Smooth muscle cell (in vitro differentiated cells): ENCODE measurements at regions not wholly inside any gene's neighbourhood (a gene's known extent, or its start where the extent isn't known, plus 50 kb on each side); places are given as distances from the start of the nearest gene placed in this dataset.
A peak's percentile ranks its signal among the peaks of the same experiment; 100 is the strongest.

Experiments used
- DNase-seq: peaks from one replicate; lab custom pipeline; 2025; ENCODE audit not compliant: unreplicated experiment; lab: John Stamatoyannopoulos, UW
- H2AFZ ChIP-seq: fragments of 200-600 bp; sonication (generic); 2 replicates; pipeline ENCODE4 v1.6.0; 2016; ENCODE audit warnings: antibody characterized with exemption, low read depth, mild to moderate bottlenecking
- H3F3A ChIP-seq: fragments of 200-600 bp; sonication (generic); 2 replicates; pipeline ENCODE4 v1.6.0; 2017; ENCODE audit warnings: antibody characterized with exemption, low read depth
- H3K27ac ChIP-seq: fragments of 200-600 bp; sonication (generic); 2 replicates; pipeline ENCODE4 v1.5.1; 2016; ENCODE audit warnings: low read depth, mild to moderate bottlenecking
- H3K27me3 ChIP-seq: fragments of 200-600 bp; sonication (generic); 2 replicates; pipeline ENCODE4 v1.6.1; 2016; ENCODE audit warnings: low read depth, mild to moderate bottlenecking
- H3K36me3 ChIP-seq: fragments of 200-600 bp; sonication (generic); 2 replicates; pipeline ENCODE4 v1.5.1; 2016; ENCODE audit warnings: low read depth
- H3K4me1 ChIP-seq: fragments of 200-600 bp; sonication (generic); 2 replicates; pipeline ENCODE4 v1.5.1; 2016; ENCODE audit warnings: low read depth
- H3K4me2 ChIP-seq: fragments of 200-600 bp; sonication (generic); 2 replicates; pipeline ENCODE4 v1.6.0; 2016; ENCODE audit warnings: mild to moderate bottlenecking
- H3K4me3 ChIP-seq: fragments of 200-600 bp; sonication (generic); 2 replicates; pipeline ENCODE4 v1.5.1; 2016; ENCODE audit warnings: mild to moderate bottlenecking
- H3K79me2 ChIP-seq: fragments of 200-600 bp; sonication (generic); 2 replicates; pipeline ENCODE4 v1.6.0; 2016; ENCODE audit warnings: low read depth, mild to moderate bottlenecking
- H3K9ac ChIP-seq: fragments of 200-600 bp; sonication (generic); 2 replicates; pipeline ENCODE4 v1.6.0; 2016; ENCODE audit warnings: low read depth
- H3K9me3 ChIP-seq: fragments of 200-600 bp; sonication (generic); replicated peaks from 2 replicates; pipeline ENCODE4 v1.5.1; 2016; ENCODE audit warnings: low read depth
- H4K20me1 ChIP-seq: fragments of 200-600 bp; sonication (generic); 2 replicates; pipeline ENCODE4 v1.6.0; 2016; ENCODE audit warnings: low read depth
- WGBS: methylation state at CpG from one replicate; pipeline ENCODE4 v1.1.7; 2016; ENCODE audit warnings: low lambda C conversion rate; 5-methylcytosine and 5-hydroxymethylcytosine counted together
- TF ChIP-seq, protein P1 (sequence below): fragments of 200-600 bp; sonication (generic); IDR thresholded peaks from 2 replicates; pipeline ENCODE4 v1.5.1; 2017; ENCODE audit warnings: borderline replicate concordance, mild to moderate bottlenecking, antibody characterized with exemption; ENCODE audit not compliant: insufficient read depth, poor library complexity, severe bottlenecking

DNA sequence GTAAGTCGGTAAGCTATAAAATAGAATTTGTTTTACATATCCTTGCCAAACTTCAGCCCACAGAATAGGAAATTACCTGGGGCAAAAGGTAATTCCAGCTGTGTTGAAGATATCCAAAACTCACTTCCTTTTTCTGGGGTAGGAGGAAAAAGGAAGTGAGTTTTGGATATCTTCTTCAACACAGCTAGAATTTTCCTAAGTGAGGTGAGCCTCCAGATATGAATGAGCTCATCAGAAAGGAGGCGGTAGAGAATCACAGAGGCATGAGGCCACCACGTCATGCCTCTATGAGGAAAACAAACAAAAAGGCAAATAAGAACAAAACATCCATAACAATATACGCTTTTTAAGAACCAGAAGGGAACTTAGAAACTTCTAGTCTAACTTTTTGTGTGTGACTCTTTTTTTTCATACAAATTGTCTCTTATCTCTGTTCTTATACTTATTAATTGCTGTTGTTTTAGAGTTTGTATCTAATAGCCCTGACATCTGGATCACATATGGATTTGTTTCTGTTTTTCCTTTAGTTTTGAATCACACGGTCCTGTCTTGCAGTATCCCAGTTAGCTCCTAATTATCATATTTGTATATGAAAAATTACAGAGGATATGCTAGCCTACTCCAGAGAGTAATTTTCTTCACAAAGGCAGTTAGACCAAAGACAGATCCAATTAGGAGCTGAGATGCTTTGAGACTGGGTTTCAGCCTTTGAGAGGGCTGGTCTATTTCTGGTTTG lies 104.5 kb downstream of the RBM43 start:
- Histone ChIP-seq H3K4me1 (peaks cover 20% of the 10 kb centered on the region), H3K36me3 (no peaks in the 10 kb centered on the region), H3F3A (no peaks in the 10 kb centered on the region), H3K27ac (peak overlapping the region; percentile 92), H3K9ac (peak overlapping the region; percentile 72), H3K4me3 (no peak overlapping the region), H3K27me3 (no peaks in the 10 kb centered on the region), H4K20me1 (no peaks in the 10 kb centered on the region), H3K9me3 (no peaks in the 10 kb centered on the region), H3K4me2 (peak overlapping the region; percentile 42), H3K79me2 (no peaks in the 10 kb centered on the region), H2AFZ (peak overlapping the region; percentile 13)
- no peak for DNase-seq
- 72% methylated on average over 5 of the region's 5 CpGs for WGBS
- TF ChIP-seq, protein P1, sequence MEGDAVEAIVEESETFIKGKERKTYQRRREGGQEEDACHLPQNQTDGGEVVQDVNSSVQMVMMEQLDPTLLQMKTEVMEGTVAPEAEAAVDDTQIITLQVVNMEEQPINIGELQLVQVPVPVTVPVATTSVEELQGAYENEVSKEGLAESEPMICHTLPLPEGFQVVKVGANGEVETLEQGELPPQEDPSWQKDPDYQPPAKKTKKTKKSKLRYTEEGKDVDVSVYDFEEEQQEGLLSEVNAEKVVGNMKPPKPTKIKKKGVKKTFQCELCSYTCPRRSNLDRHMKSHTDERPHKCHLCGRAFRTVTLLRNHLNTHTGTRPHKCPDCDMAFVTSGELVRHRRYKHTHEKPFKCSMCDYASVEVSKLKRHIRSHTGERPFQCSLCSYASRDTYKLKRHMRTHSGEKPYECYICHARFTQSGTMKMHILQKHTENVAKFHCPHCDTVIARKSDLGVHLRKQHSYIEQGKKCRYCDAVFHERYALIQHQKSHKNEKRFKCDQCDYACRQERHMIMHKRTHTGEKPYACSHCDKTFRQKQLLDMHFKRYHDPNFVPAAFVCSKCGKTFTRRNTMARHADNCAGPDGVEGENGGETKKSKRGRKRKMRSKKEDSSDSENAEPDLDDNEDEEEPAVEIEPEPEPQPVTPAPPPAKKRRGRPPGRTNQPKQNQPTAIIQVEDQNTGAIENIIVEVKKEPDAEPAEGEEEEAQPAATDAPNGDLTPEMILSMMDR: no peak

DNA sequence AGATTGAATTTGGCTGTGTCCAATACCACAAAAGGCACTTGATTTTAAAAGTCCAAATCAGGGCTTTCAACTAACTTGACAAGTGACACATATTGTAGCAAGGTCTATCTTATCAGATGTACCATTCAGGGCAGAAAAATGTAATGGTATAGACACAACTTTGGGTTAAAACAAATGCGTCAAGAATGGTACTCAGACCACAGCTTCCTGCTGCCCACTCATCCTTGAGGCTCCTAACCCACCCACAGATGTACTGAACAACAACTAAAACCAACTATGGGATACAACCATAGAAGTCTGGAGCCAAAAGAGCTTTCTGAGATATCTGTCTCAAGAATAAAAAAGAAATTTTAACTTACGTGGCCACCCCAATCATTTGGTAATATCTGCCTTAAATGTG lies 105.2 kb downstream of the RBM43 start:
- no peaks in the 10 kb centered on the region for H3F3A ChIP-seq
- no peaks in the 10 kb centered on the region for H3K9me3 ChIP-seq
- H3K27me3 ChIP-seq: no peaks in the 10 kb centered on the region
- peak overlapping the region; percentile 92 for H3K27ac ChIP-seq
- DNase-seq: no peak
- 45% methylated on average over 2 of the region's 2 CpGs for WGBS
- no peaks in the 10 kb centered on the region for H4K20me1 ChIP-seq
- H3K4me2 ChIP-seq: peak overlapping the region; percentile 42
- H3K79me2 ChIP-seq: no peaks in the 10 kb centered on the region
- no peak overlapping the region for H2AFZ ChIP-seq
- TF ChIP-seq, protein P1: no peak
- H3K36me3 ChIP-seq: no peaks in the 10 kb centered on the region
- H3K4me3 ChIP-seq: no peak overlapping the region
- H3K9ac ChIP-seq: peak overlapping the region; percentile 72
- H3K4me1 ChIP-seq: peaks cover 18% of the 10 kb centered on the region

DNA sequence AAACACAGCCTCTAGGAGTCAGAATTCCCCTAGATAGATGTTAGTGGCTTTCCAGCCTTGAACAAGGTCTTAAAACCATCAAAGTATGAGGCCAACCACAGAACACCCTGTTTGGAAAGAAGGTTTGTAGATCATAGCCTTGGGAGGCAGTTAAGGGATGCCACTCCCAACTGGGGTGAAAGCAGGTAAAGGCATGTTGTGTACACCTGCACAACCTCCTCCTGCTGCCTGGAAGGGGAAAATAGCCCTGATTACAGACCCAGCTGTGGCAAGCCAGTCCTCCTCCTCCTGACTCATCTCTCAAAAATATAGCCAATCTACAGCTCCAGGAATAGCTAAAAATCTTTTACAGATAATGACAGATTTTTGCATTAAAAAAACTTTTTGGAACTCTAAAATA lies 108.1 kb downstream of the RBM43 start:
- no peaks in the 10 kb centered on the region for H3K27me3 ChIP-seq
- H3K79me2 ChIP-seq: no peaks in the 10 kb centered on the region
- no peak overlapping the region for H3K27ac ChIP-seq
- H2AFZ ChIP-seq: no peak overlapping the region
- peaks cover 10% of the 10 kb centered on the region for H3K4me1 ChIP-seq
- no peak for DNase-seq
- TF ChIP-seq, protein P1: no peak
- no peak overlapping the region for H3K4me2 ChIP-seq
- H3F3A ChIP-seq: no peaks in the 10 kb centered on the region
- no peaks in the 10 kb centered on the region for H3K36me3 ChIP-seq
- no peaks in the 10 kb centered on the region for H3K9me3 ChIP-seq
- no peak overlapping the region for H3K4me3 ChIP-seq
- H3K9ac ChIP-seq: no peak overlapping the region
- H4K20me1 ChIP-seq: no peaks in the 10 kb centered on the region
